A549 (cell line): ENCODE measurements at regions not wholly inside any gene's neighbourhood (a gene's known extent, or its start where the extent isn't known, plus 50 kb on each side); places are given as distances from the start of the nearest gene placed in this dataset.

Experiments
- ATAC-seq, 2 experiments: fragments of 200-7000 bp in 1 of 2; fragments of >200 bp in 1 of 2; cut with Nextera tagmentation in 1 of 2; cut with Tn5 transposase in 1 of 2; 3 replicates each; pipeline versions ENCODE4 v1.8.0 to v1.9.1; 2018 to 2020; ENCODE audit warnings: mild to moderate bottlenecking in 1 of 2, moderate library complexity in 1 of 2
- CTCF ChIA-PET: fragments of 300-600 bp; sonication (Branson Sonifier 250); formaldehyde crosslinking; extraction: SDS; loops from one replicate; lab custom pipeline; 2021; ENCODE audit warnings: antibody characterized with exemption, inconsistent platforms; lab: Yijun Ruan, JAX
- POLR2A ChIA-PET: fragments of 350-600 bp; formaldehyde crosslinking; extraction: SDS; loops from one replicate; lab custom pipeline; 2021; ENCODE audit warnings: antibody characterized with exemption, inconsistent platforms; lab: Yijun Ruan, JAX
- DNase-seq, 2 experiments: peaks; one replicate each; pipeline versions ENCODE4 v3.0.0 to v3.0.0-alpha.2; 2011 to 2016; ENCODE audit warnings: low read depth in 1 of 2, low spot score in 1 of 2
- FAIRE-seq: peaks from 2 replicates; lab custom pipeline; 2011; peaks lifted over from hg19 to GRCh38; lab: Jason Lieb, UNC
- H3K27ac ChIP-seq, 2 experiments: fragments of >200 bp; sonication (Bioruptor Twin); formaldehyde crosslinking; 3 replicates each; pipeline ENCODE4 v1.5.1; 2016 to 2017
- H3K4me1 ChIP-seq: fragments of >200 bp; sonication (Bioruptor Twin); formaldehyde crosslinking; 3 replicates; pipeline ENCODE4 v1.6.1; 2016
- H3K4me2 ChIP-seq: fragments of >200 bp; sonication (Bioruptor Twin); formaldehyde crosslinking; 3 replicates; pipeline ENCODE4 v1.6.1; 2016
- H3K4me3 ChIP-seq: fragments of >200 bp; sonication (Bioruptor Twin); formaldehyde crosslinking; 3 replicates; pipeline ENCODE4 v1.5.1; 2016
- H3K9me3 ChIP-seq: fragments of >200 bp; sonication (Bioruptor Twin); formaldehyde crosslinking; 3 replicates; pipeline ENCODE4 v1.6.1; 2016
- BCL3 ChIP-seq: fragments of >200 bp; sonication (Bioruptor Twin); formaldehyde crosslinking; IDR thresholded peaks from 3 replicates; pipeline ENCODE4 v1.6.1; 2016
- BHLHE40 ChIP-seq: IDR thresholded peaks from 2 replicates; pipeline ENCODE4 v1.6.1; 2012; ENCODE audit warnings: low read depth, low read length, inconsistent platforms
- CBX8 ChIP-seq: fragments of 200-600 bp; sonication (generic); IDR thresholded peaks from 2 replicates; pipeline ENCODE4 v1.6.1; 2016
- CHD2 ChIP-seq: fragments of 150-350 bp; IDR thresholded peaks from 2 replicates; pipeline ENCODE4 v1.6.1; 2014; ENCODE audit warnings: low read length; ENCODE audit not compliant: partially characterized antibody
- EP300 ChIP-seq, 2 experiments: fragments of >200 bp; sonication (Bioruptor Twin); formaldehyde crosslinking; IDR thresholded peaks; 2 replicates in 1 of 2; 3 replicates in 1 of 2; pipeline ENCODE4 v1.6.1; 2016 to 2017
- ESRRA ChIP-seq: fragments of 150-350 bp; IDR thresholded peaks from 2 replicates; pipeline ENCODE4 v1.6.1; 2014; ENCODE audit warnings: mild to moderate bottlenecking, low read length, borderline replicate concordance
- FOSB ChIP-seq: fragments of 250-450 bp; sonication (Bioruptor Pico); IDR thresholded peaks from 2 replicates; pipeline ENCODE4 v1.5.0; 2020; ENCODE audit warnings: mild to moderate bottlenecking, moderate library complexity
- FOSL2 ChIP-seq, 2 experiments: fragments of 450-650 bp in 1 of 2; fragments of >200 bp in 1 of 2; sonication (Bioruptor Twin) in 1 of 2; formaldehyde crosslinking; IDR thresholded peaks; 2 replicates each; pipeline versions ENCODE4 v1.5.0 to v1.6.1; 2016 to 2020; ENCODE audit warnings: mild to moderate bottlenecking in 1 of 2, moderate library complexity in 1 of 2
- HDAC2 ChIP-seq: fragments of 200-600 bp; sonication (generic); IDR thresholded peaks from 2 replicates; pipeline ENCODE4 v1.6.1; 2016
- HOXB13 ChIP-seq: fragments of 250-450 bp; sonication (Bioruptor Pico); IDR thresholded peaks from 2 replicates; pipeline ENCODE4 v1.5.0; 2020; ENCODE audit warnings: low read depth, mild to moderate bottlenecking, moderate library complexity
- JUN ChIP-seq, 2 experiments: fragments of >200 bp; sonication (Bioruptor Twin); formaldehyde crosslinking; IDR thresholded peaks; 2 replicates in 1 of 2; 3 replicates in 1 of 2; pipeline ENCODE4 v1.6.1; 2016 to 2017
- JUNB ChIP-seq: fragments of >200 bp; sonication (Bioruptor Twin); formaldehyde crosslinking; IDR thresholded peaks from 2 replicates; pipeline ENCODE4 v1.6.1; 2016
- MAX ChIP-seq: IDR thresholded peaks from 2 replicates; pipeline ENCODE4 v1.6.1; 2012
- MAZ ChIP-seq: fragments of 150-350 bp; IDR thresholded peaks from 2 replicates; pipeline ENCODE4 v1.6.1; 2014; ENCODE audit warnings: antibody characterized with exemption, low read depth, low read length, borderline replicate concordance
- MYC ChIP-seq: IDR thresholded peaks from 2 replicates; pipeline ENCODE4 v1.6.1; 2012; ENCODE audit warnings: mild to moderate bottlenecking, inconsistent platforms, low read length, improper control_type of control experiment, borderline replicate concordance
- NFE2L2 ChIP-seq: fragments of 150-350 bp; conservative IDR thresholded peaks from 2 replicates; pipeline ENCODE4 v1.6.1; 2014; ENCODE audit warnings: low read length
- NPAS2 ChIP-seq: fragments of 250-450 bp; sonication (Bioruptor Pico); IDR thresholded peaks from 2 replicates; pipeline ENCODE4 v1.8.0; 2022; ENCODE audit warnings: mild to moderate bottlenecking, moderate library complexity, borderline replicate concordance
- NR3C1 ChIP-seq: fragments of >200 bp; sonication (Bioruptor Twin); formaldehyde crosslinking; IDR thresholded peaks from 3 replicates; pipeline ENCODE4 v1.6.1; 2017
- POLR2AphosphoS2 ChIP-seq: conservative IDR thresholded peaks from 2 replicates; pipeline ENCODE4 v1.6.1; 2012; ENCODE audit warnings: low read length, improper control_type of control experiment, inconsistent platforms
- RAD21 ChIP-seq, 2 experiments: fragments of >200 bp in 1 of 2; sonication (Bioruptor Twin) in 1 of 2; formaldehyde crosslinking in 1 of 2; IDR thresholded peaks in 1 of 2; conservative IDR thresholded peaks in 1 of 2; 2 replicates in 1 of 2; 3 replicates in 1 of 2; pipeline ENCODE4 v1.6.1; 2012 to 2018; ENCODE audit warnings: inconsistent platforms in 1 of 2
- RFX5 ChIP-seq: fragments of 450-650 bp; IDR thresholded peaks from 2 replicates; pipeline ENCODE4 v1.7.1; 2014; ENCODE audit warnings: antibody characterized with exemption, mild to moderate bottlenecking, moderate library complexity
- SMC3 ChIP-seq: fragments of >200 bp; sonication (Bioruptor Twin); formaldehyde crosslinking; IDR thresholded peaks from 3 replicates; pipeline ENCODE4 v1.6.1; 2018; ENCODE audit warnings: inconsistent platforms
- SREBF2 ChIP-seq: fragments of 450-650 bp; IDR thresholded peaks from 2 replicates; pipeline ENCODE4 v1.6.1; 2014; ENCODE audit warnings: mild to moderate bottlenecking, moderate library complexity
- TP53 ChIP-seq: fragments of 250-450 bp; sonication (Bioruptor Pico); IDR thresholded peaks from 2 replicates; pipeline ENCODE4 v1.5.0; 2021; ENCODE audit warnings: mild to moderate bottlenecking, moderate library complexity
- ZC3H11A ChIP-seq: fragments of 450-650 bp; IDR thresholded peaks from 2 replicates; pipeline ENCODE4 v1.6.1; 2014; ENCODE audit warnings: antibody characterized with exemption, mild to moderate bottlenecking
- ZFP36 ChIP-seq: fragments of 450-650 bp; IDR thresholded peaks from 2 replicates; pipeline ENCODE4 v1.6.1; 2014; ENCODE audit warnings: borderline replicate concordance; ENCODE audit not compliant: partially characterized antibody
- WGBS: methylation state at CpG from one replicate; pipeline ENCODE4 v1.1.6; 2017; ENCODE audit errors: missing lambda C conversion rate; 5-methylcytosine and 5-hydroxymethylcytosine counted together
- TF ChIP-seq, protein P1 (sequence below): fragments of 250-450 bp; sonication (Bioruptor Pico); IDR thresholded peaks from 2 replicates; pipeline ENCODE4 v1.5.0; 2021; ENCODE audit warnings: mild to moderate bottlenecking, moderate library complexity, borderline replicate concordance
- TF ChIP-seq, protein P2 (sequence below): IDR thresholded peaks from 2 replicates; pipeline ENCODE4 v1.6.1; 2012
- TF ChIP-seq, protein P3 (sequence below): fragments of >200 bp; sonication (Bioruptor Twin); formaldehyde crosslinking; IDR thresholded peaks from 2 replicates; pipeline ENCODE4 v1.6.1; 2016
- TF ChIP-seq, protein P4 (sequence below): fragments of 250-450 bp; sonication (Bioruptor Pico); IDR thresholded peaks from 2 replicates; pipeline ENCODE4 v1.5.0; 2020; ENCODE audit warnings: low read depth, mild to moderate bottlenecking, moderate library complexity

- TF ChIP-seq CBX8 (no peak), MYC (no peak), NPAS2 (CRISPR knock-in tag) (no peak), BHLHE40 (no peak), NFE2L2 (no peak), POLR2AphosphoS2 (no peak)
- TF ChIP-seq, protein P1, sequence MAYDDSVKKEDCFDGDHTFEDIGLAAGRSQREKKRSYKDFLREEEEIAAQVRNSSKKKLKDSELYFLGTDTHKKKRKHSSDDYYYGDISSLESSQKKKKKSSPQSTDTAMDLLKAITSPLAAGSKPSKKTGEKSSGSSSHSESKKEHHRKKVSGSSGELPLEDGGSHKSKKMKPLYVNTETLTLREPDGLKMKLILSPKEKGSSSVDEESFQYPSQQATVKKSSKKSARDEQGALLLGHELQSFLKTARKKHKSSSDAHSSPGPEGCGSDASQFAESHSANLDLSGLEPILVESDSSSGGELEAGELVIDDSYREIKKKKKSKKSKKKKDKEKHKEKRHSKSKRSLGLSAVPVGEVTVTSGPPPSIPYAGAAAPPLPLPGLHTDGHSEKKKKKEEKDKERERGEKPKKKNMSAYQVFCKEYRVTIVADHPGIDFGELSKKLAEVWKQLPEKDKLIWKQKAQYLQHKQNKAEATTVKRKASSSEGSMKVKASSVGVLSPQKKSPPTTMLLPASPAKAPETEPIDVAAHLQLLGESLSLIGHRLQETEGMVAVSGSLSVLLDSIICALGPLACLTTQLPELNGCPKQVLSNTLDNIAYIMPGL (CRISPR knock-in tag): no peak
Measured at GRCh38 chr16:48076455-48077012, 79.3 kb downstream of the ABCC12 start (continued).

DNA sequence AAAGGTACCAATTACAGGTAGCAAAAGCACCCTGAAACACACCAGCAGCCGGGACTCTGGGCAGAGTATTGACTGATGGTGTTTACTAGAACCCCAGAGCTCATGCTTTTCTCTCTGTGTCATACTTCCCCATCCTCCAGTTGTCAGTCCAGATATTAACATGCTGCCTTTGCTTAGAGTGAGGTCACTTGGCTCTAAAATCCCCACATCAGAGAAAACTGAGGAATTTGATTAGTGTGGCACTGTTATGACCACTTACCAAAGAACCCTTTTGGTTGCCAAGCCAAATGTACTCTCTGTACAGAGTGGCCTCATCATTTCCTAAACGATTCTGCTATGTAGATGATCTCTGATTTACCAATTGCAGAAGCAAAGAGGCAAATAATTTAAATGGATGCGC is 80.4 kb downstream of the ABCC12 start:
- peak overlapping the region; percentile 81 to 83 for H3K27ac ChIP-seq
- peaks cover 9% of the 10 kb centered on the region; the same call in 2 of the 3 replicates for H3K9me3 ChIP-seq
- no peak for ATAC-seq
- DNase-seq: peak in 1 of 2 experiments; percentile 6
- H3K4me3 ChIP-seq: no peak overlapping the region
- POLR2A ChIA-PET: no interaction called here
- H3K4me2 ChIP-seq: peak overlapping the region; percentile 52; the same call in 2 of the 3 replicates
- 67% methylated on average over 3 of the region's 3 CpGs for WGBS
- CTCF ChIA-PET: interaction anchor here (0.6 to 1.0 kb wide), 3 partner anchors 48 to 57 kb away, joined by 3 read pairs; no protein-coding TSS in a partner anchor
- no peak for FAIRE-seq
- peaks cover 27% of the 10 kb centered on the region for H3K4me1 ChIP-seq
- no peak for TF ChIP-seq ESRRA
- TF ChIP-seq POLR2AphosphoS2: no peak
- no peak for TF ChIP-seq RAD21 (conservative IDR thresholded peaks at IDR 0.05 in 1 of 2, IDR thresholded peaks at IDR 0.05 in 1 of 2)
- TF ChIP-seq EP300 (IDR thresholded peaks at IDR 0.05): no peak
- TF ChIP-seq MAX: no peak
- no peak for TF ChIP-seq CHD2
- TF ChIP-seq ZC3H11A: no peak
- no peak for TF ChIP-seq FOSB (CRISPR knock-in tag)
- no peak for TF ChIP-seq JUNB
- no peak for TF ChIP-seq NR3C1
- TF ChIP-seq, protein P2, sequence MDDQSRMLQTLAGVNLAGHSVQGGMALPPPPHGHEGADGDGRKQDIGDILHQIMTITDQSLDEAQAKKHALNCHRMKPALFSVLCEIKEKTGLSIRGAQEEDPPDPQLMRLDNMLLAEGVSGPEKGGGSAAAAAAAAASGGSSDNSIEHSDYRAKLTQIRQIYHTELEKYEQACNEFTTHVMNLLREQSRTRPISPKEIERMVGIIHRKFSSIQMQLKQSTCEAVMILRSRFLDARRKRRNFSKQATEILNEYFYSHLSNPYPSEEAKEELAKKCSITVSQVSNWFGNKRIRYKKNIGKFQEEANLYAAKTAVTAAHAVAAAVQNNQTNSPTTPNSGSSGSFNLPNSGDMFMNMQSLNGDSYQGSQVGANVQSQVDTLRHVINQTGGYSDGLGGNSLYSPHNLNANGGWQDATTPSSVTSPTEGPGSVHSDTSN: no peak
- no peak for TF ChIP-seq RFX5
- TF ChIP-seq, protein P1 (CRISPR knock-in tag): no peak

- POLR2A ChIA-PET: no interaction called here
- no peak overlapping the region for H3K4me3 ChIP-seq
- CTCF ChIA-PET: interaction anchor here (1.2 to 1.5 kb wide), 2 partner anchors 12 to 50 kb away, joined by 3 to 6 read pairs; no protein-coding TSS in a partner anchor
- ATAC-seq (no peak), DNase-seq (no peak), FAIRE-seq (no peak)
- no peak overlapping the region for H3K27ac ChIP-seq
- 93% methylated on average over 2 of the region's 2 CpGs for WGBS
- no peak overlapping the region for H3K4me2 ChIP-seq
- no peaks in the 10 kb centered on the region for H3K4me1 ChIP-seq
- H3K9me3 ChIP-seq: no peaks in the 10 kb centered on the region
- no peak for TF ChIP-seq JUN (IDR thresholded peaks at IDR 0.05)
- no peak for TF ChIP-seq TP53
- no peak for TF ChIP-seq ZFP36
- no peak for TF ChIP-seq SREBF2
- TF ChIP-seq MAZ: no peak
- TF ChIP-seq, protein P3, sequence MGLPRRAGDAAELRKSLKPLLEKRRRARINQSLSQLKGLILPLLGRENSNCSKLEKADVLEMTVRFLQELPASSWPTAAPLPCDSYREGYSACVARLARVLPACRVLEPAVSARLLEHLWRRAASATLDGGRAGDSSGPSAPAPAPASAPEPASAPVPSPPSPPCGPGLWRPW: no peak
- no peak for TF ChIP-seq HDAC2
- TF ChIP-seq, protein P4, sequence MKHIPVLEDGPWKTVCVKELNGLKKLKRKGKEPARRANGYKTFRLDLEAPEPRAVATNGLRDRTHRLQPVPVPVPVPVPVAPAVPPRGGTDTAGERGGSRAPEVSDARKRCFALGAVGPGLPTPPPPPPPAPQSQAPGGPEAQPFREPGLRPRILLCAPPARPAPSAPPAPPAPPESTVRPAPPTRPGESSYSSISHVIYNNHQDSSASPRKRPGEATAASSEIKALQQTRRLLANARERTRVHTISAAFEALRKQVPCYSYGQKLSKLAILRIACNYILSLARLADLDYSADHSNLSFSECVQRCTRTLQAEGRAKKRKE (CRISPR knock-in tag): no peak
- no peak for TF ChIP-seq BCL3
- no peak for TF ChIP-seq SMC3
- TF ChIP-seq CBX8: no peak
- no peak for TF ChIP-seq FOSL2 (IDR thresholded peaks at IDR 0.05)
- TF ChIP-seq FOSL2 (CRISPR knock-in tag; IDR thresholded peaks at IDR 0.05): no peak
- no peak for TF ChIP-seq HOXB13 (CRISPR knock-in tag)
Measured at GRCh38 chr16:48067388-48067787, 88.4 kb downstream of the ABCC12 start.
